HEK293 (cell line): ENCODE measurements at regions not wholly inside any gene's neighbourhood (a gene's known extent, or its start where the extent isn't known, plus 50 kb on each side); places are given as distances from the start of the nearest gene placed in this dataset.

ENCODE experiments used
- CTCF ChIA-PET: fragments of 350-600 bp; formaldehyde crosslinking; extraction: SDS; loops from one replicate; lab custom pipeline; 2021; ENCODE audit warnings: antibody characterized with exemption; lab: Yijun Ruan, JAX
- POLR2A ChIA-PET: fragments of 300-600 bp; formaldehyde crosslinking; extraction: SDS; loops from one replicate; lab custom pipeline; 2020; ENCODE audit warnings: antibody characterized with exemption, inconsistent platforms; lab: Yijun Ruan, JAX
- H3K27ac ChIP-seq: fragments of 200-500 bp; sonication (Bioruptor generic); 2 replicates; pipeline ENCODE4 v1.5.1; 2014; ENCODE audit warnings: low read depth, low read length, control low read depth, inconsistent platforms; ENCODE audit errors: extremely low read depth
- H3K36me3 ChIP-seq, 2 experiments: fragments of 200-500 bp in 1 of 2; sonication (Bioruptor generic) in 1 of 2; 1 replicate in 1 of 2; 2 replicates in 1 of 2; pipeline ENCODE4 v1.5.1; 2014 to 2017; ENCODE audit warnings: inconsistent platforms in 2 of 2, low read length in 2 of 2; ENCODE audit not compliant: control insufficient read depth in 2 of 2, insufficient read depth in 1 of 2
- H3K4me1 ChIP-seq: fragments of 200-500 bp; sonication (Bioruptor generic); 2 replicates; pipeline ENCODE4 v1.5.1; 2014; ENCODE audit warnings: mild to moderate bottlenecking, low read length, inconsistent platforms; ENCODE audit not compliant: control insufficient read depth, insufficient read depth
- H3K4me3 ChIP-seq: 2 replicates; pipeline ENCODE4 v1.5.1; 2011; ENCODE audit warnings: low read depth, mild to moderate bottlenecking, control low read depth, low read length, moderate library complexity
- H3K9me3 ChIP-seq: fragments of 200-500 bp; sonication (Bioruptor generic); 2 replicates; pipeline ENCODE4 v1.5.1; 2014; ENCODE audit warnings: low read depth, low read length, inconsistent platforms; ENCODE audit not compliant: control insufficient read depth, insufficient read depth
- EGR2 ChIP-seq: fragments of 450-650 bp; formaldehyde crosslinking; IDR thresholded peaks from 2 replicates; pipeline ENCODE4 v1.5.1; 2016; ENCODE audit warnings: low read depth, missing biosample characterization, missing genetic modification characterization
- ELK4 ChIP-seq: IDR thresholded peaks from 2 replicates; pipeline ENCODE4 v1.6.1; 2011; ENCODE audit warnings: mild to moderate bottlenecking, low read depth, low read length, borderline replicate concordance
- GLI4 ChIP-seq: fragments of 450-650 bp; formaldehyde crosslinking; IDR thresholded peaks from 2 replicates; pipeline ENCODE4 v1.5.1; 2016; ENCODE audit warnings: missing biosample characterization, missing genetic modification characterization
- GLIS2 ChIP-seq: fragments of 450-650 bp; formaldehyde crosslinking; IDR thresholded peaks from 2 replicates; pipeline ENCODE4 v1.5.1; 2016; ENCODE audit warnings: missing biosample characterization, missing genetic modification characterization
- HOXD13 ChIP-seq: sonication (generic); formaldehyde crosslinking; IDR thresholded peaks from 2 replicates; pipeline ENCODE4 v1.8.0; 2022; ENCODE audit warnings: missing genetic modification reagents, borderline replicate concordance
- OVOL3 ChIP-seq: fragments of 450-650 bp; formaldehyde crosslinking; IDR thresholded peaks from 2 replicates; pipeline ENCODE4 v1.5.1; 2016; ENCODE audit warnings: missing biosample characterization, missing genetic modification characterization
- PRDM10 ChIP-seq: fragments of 450-650 bp; formaldehyde crosslinking; IDR thresholded peaks from 2 replicates; pipeline ENCODE4 v1.5.1; 2016; ENCODE audit warnings: missing biosample characterization, missing genetic modification characterization
- SP3 ChIP-seq: fragments of 450-650 bp; formaldehyde crosslinking; IDR thresholded peaks from 2 replicates; pipeline ENCODE4 v1.5.1; 2016; ENCODE audit warnings: missing biosample characterization, missing genetic modification characterization
- TCF7L2 ChIP-seq: IDR thresholded peaks from 2 replicates; pipeline ENCODE4 v1.6.1; 2011; ENCODE audit warnings: low read depth, mild to moderate bottlenecking, inconsistent platforms, low read length, moderate library complexity, borderline replicate concordance
- ZBTB48 ChIP-seq: fragments of 450-650 bp; formaldehyde crosslinking; IDR thresholded peaks from 2 replicates; pipeline ENCODE4 v1.5.1; 2016; ENCODE audit warnings: missing biosample characterization, missing genetic modification characterization
- ZBTB6 ChIP-seq: fragments of 450-650 bp; formaldehyde crosslinking; IDR thresholded peaks from 2 replicates; pipeline ENCODE4 v1.5.1; 2017; ENCODE audit warnings: missing biosample characterization, missing genetic modification characterization
- ZFHX2 ChIP-seq: fragments of 450-650 bp; formaldehyde crosslinking; conservative IDR thresholded peaks from 2 replicates; pipeline ENCODE4 v1.5.1; 2016; ENCODE audit warnings: missing biosample characterization, missing genetic modification characterization
- ZNF133 ChIP-seq: fragments of 450-650 bp; formaldehyde crosslinking; IDR thresholded peaks from 2 replicates; pipeline ENCODE4 v1.5.1; 2016; ENCODE audit warnings: missing biosample characterization, missing genetic modification characterization
- ZNF140 ChIP-seq: fragments of 450-650 bp; formaldehyde crosslinking; IDR thresholded peaks from 2 replicates; pipeline ENCODE4 v1.5.1; 2016; ENCODE audit warnings: missing biosample characterization, missing genetic modification characterization
- ZNF248 ChIP-seq: fragments of 450-650 bp; formaldehyde crosslinking; IDR thresholded peaks from 2 replicates; pipeline ENCODE4 v1.5.1; 2017; ENCODE audit warnings: missing biosample characterization, missing genetic modification characterization
- ZNF510 ChIP-seq: fragments of 450-650 bp; formaldehyde crosslinking; IDR thresholded peaks from 2 replicates; pipeline ENCODE4 v1.5.1; 2018; ENCODE audit warnings: mild to moderate bottlenecking, missing genetic modification characterization, missing biosample characterization; ENCODE audit not compliant: insufficient replicate concordance
- ZNF580 ChIP-seq: fragments of 450-650 bp; formaldehyde crosslinking; IDR thresholded peaks from 2 replicates; pipeline ENCODE4 v1.5.1; 2016; ENCODE audit warnings: missing biosample characterization, missing genetic modification characterization
- ZNF624 ChIP-seq: fragments of 450-650 bp; formaldehyde crosslinking; IDR thresholded peaks from 2 replicates; pipeline ENCODE4 v1.5.1; 2017; ENCODE audit warnings: missing biosample characterization, missing genetic modification characterization
- ZNF704 ChIP-seq: fragments of 450-650 bp; formaldehyde crosslinking; IDR thresholded peaks from 2 replicates; pipeline ENCODE4 v1.5.1; 2016; ENCODE audit warnings: missing biosample characterization, missing genetic modification characterization
- ZNF707 ChIP-seq: fragments of 450-650 bp; formaldehyde crosslinking; IDR thresholded peaks from 2 replicates; pipeline ENCODE4 v1.5.1; 2016; ENCODE audit warnings: missing biosample characterization, missing genetic modification characterization
- ZNF768 ChIP-seq: fragments of 450-650 bp; formaldehyde crosslinking; IDR thresholded peaks from 2 replicates; pipeline ENCODE4 v1.5.1; 2018; ENCODE audit warnings: missing biosample characterization, mild to moderate bottlenecking, missing genetic modification characterization
- ZNF776 ChIP-seq: fragments of 450-650 bp; formaldehyde crosslinking; IDR thresholded peaks from 2 replicates; pipeline ENCODE4 v1.5.0; 2017; ENCODE audit warnings: missing biosample characterization, missing genetic modification characterization, borderline replicate concordance
- ZNF785 ChIP-seq: fragments of 450-650 bp; formaldehyde crosslinking; IDR thresholded peaks from 2 replicates; pipeline ENCODE4 v1.5.1; 2016; ENCODE audit warnings: missing biosample characterization, missing genetic modification characterization
- ZSCAN5A ChIP-seq: fragments of 450-650 bp; formaldehyde crosslinking; IDR thresholded peaks from 2 replicates; pipeline ENCODE4 v1.5.1; 2016; ENCODE audit warnings: missing biosample characterization, missing genetic modification characterization

- H3K27ac ChIP-seq: no peak overlapping the region
- no peak overlapping the region for H3K4me3 ChIP-seq
- CTCF ChIA-PET: no interaction called here
- H3K36me3 ChIP-seq: no peaks in the 10 kb centered on the region
- POLR2A ChIA-PET: no interaction called here
- TF ChIP-seq GLIS2 (tag by site-specific recombination): no peak
- TF ChIP-seq ZSCAN5A (tag by site-specific recombination): no peak
- TF ChIP-seq EGR2 (tag by site-specific recombination): 0 out of 2 replicates have a peak, but pooled peaks have one; percentile 21
- 0 out of 2 replicates have a peak, but pooled peaks have one; percentile 12 for TF ChIP-seq ZFHX2 (tag by site-specific recombination)
- 0 out of 2 replicates have a peak, but pooled peaks cover 2% of the 10 kb centered on the region for H3K4me1 ChIP-seq
- H3K9me3 ChIP-seq: no peaks in the 10 kb centered on the region
Measured at GRCh38 chr2:117359266-117359914, 455.1 kb upstream of the DDX18 start.

GRCh38 chr2:117360586-117360985 is 453.9 kb upstream of the DDX18 start:
- TF ChIP-seq PRDM10 (tag by site-specific recombination): no peak
- no peak for TF ChIP-seq ZNF704 (tag by site-specific recombination)
- no peak for TF ChIP-seq ELK4
- TF ChIP-seq OVOL3 (tag by site-specific recombination): no peak
- no peak for TF ChIP-seq HOXD13
- no peak for TF ChIP-seq SP3
- no peak for TF ChIP-seq ZBTB48 (tag by site-specific recombination)
- ChIA-PET CTCF (no interaction called here), POLR2A (no interaction called here)

GRCh38 chr2:117378653-117379052 is 435.8 kb upstream of the DDX18 start:
- H3K9me3 ChIP-seq: no peaks in the 10 kb centered on the region; the same call in 1 of the 2 replicates
- POLR2A ChIA-PET: no interaction called here
- H3K4me1 ChIP-seq: no peaks in the 10 kb centered on the region
- no peak overlapping the region for H3K4me3 ChIP-seq
- CTCF ChIA-PET: no interaction called here
- H3K27ac ChIP-seq: no peak overlapping the region
- no peaks in the 10 kb centered on the region for H3K36me3 ChIP-seq
- TF ChIP-seq ZNF785 (tag by site-specific recombination) (no peak), ZNF624 (tag by site-specific recombination) (no peak), ZNF707 (no peak), TCF7L2 (no peak), ZBTB6 (tag by site-specific recombination) (no peak), ZNF140 (no peak), ZNF248 (tag by site-specific recombination) (no peak), GLI4 (tag by site-specific recombination) (no peak), ZNF580 (no peak), ZNF768 (tag by site-specific recombination) (no peak), ZNF510 (no peak), ZNF133 (tag by site-specific recombination) (no peak), ZNF776 (tag by site-specific recombination) (no peak)

More at GRCh38 chr2:117360586-117360985, 453.9 kb upstream of the DDX18 start:
- Histone ChIP-seq H3K9me3 (no peaks in the 10 kb centered on the region), H3K27ac (no peak overlapping the region), H3K36me3 (no peaks in the 10 kb centered on the region), H3K4me1 (0 out of 2 replicates have a peak, but pooled peaks cover 2% of the 10 kb centered on the region), H3K4me3 (no peak overlapping the region)
